SU-DHL-6 (cell line): ENCODE measurements at regions not wholly inside any gene's neighbourhood (a gene's known extent, or its start where the extent isn't known, plus 50 kb on each side); places are given as distances from the start of the nearest gene placed in this dataset.

Experiments
- H2AFZ ChIP-seq: fragments of 200-600 bp; sonication (generic); 2 replicates; pipeline ENCODE4 v1.6.1; 2014; ENCODE audit warnings: low read depth, mild to moderate bottlenecking, moderate library complexity, mixed read lengths, antibody characterized with exemption, low read length; ENCODE audit not compliant: severe bottlenecking
- H3F3A ChIP-seq: fragments of 200-600 bp; shearing (Covaris generic); 2 replicates; pipeline ENCODE4 v1.6.0; 2016; ENCODE audit warnings: antibody characterized with exemption, mild to moderate bottlenecking; ENCODE audit not compliant: insufficient read depth
- H3K27ac ChIP-seq: fragments of 200-600 bp; sonication (generic); 2 replicates; pipeline ENCODE4 v1.5.1; 2016; ENCODE audit warnings: low read depth, mild to moderate bottlenecking, low read length, moderate library complexity, mixed read lengths
- H3K27me3 ChIP-seq: fragments of 200-600 bp; sonication (generic), shearing (Covaris generic); 2 replicates; pipeline ENCODE4 v1.6.0; 2014; ENCODE audit warnings: mild to moderate bottlenecking, low read length
- H3K36me3 ChIP-seq: fragments of 200-600 bp; sonication (generic); 2 replicates; pipeline ENCODE4 v1.6.1; 2014; ENCODE audit warnings: mild to moderate bottlenecking, low read length, mixed read lengths
- H3K4me2 ChIP-seq: fragments of 300-600, 200-600 bp; shearing (Covaris generic), sonication (generic); 2 replicates; pipeline ENCODE4 v1.6.0; 2014; ENCODE audit warnings: low read length, low read depth, mild to moderate bottlenecking; ENCODE audit not compliant: poor library complexity, severe bottlenecking
- H3K4me3 ChIP-seq: fragments of 200-600 bp; sonication (generic); 2 replicates; pipeline ENCODE4 v1.5.1; 2014; ENCODE audit warnings: antibody characterized with exemption, low read length, mild to moderate bottlenecking, mixed read lengths; ENCODE audit not compliant: insufficient read depth, poor library complexity, severe bottlenecking
- H3K79me2 ChIP-seq: fragments of 200-600 bp; sonication (generic); 2 replicates; pipeline ENCODE4 v1.6.1; 2014; ENCODE audit warnings: mild to moderate bottlenecking, low read length, moderate library complexity; ENCODE audit not compliant: insufficient read depth
- H3K9ac ChIP-seq: fragments of 200-600 bp; sonication (generic); 2 replicates; pipeline ENCODE4 v1.7.0; 2014; ENCODE audit warnings: mild to moderate bottlenecking, low read length
- H3K9me2 ChIP-seq: fragments of 200-600 bp; sonication (generic); replicated peaks from 2 replicates; pipeline ENCODE4 v1.6.1; 2014; ENCODE audit warnings: low read length; ENCODE audit not compliant: insufficient read depth
- H3K9me3 ChIP-seq: fragments of 200-600 bp; sonication (generic); 2 replicates; pipeline ENCODE4 v1.6.1; 2014; ENCODE audit warnings: low read length, mixed read lengths; ENCODE audit not compliant: insufficient read depth
- H4K20me1 ChIP-seq: fragments of 200-600 bp; sonication (generic); 2 replicates; pipeline ENCODE4 v1.6.1; 2014; ENCODE audit warnings: low read depth, mild to moderate bottlenecking, antibody characterized with exemption, low read length, moderate library complexity, mixed read lengths
- CTCF ChIP-seq: fragments of 200-600 bp; sonication (generic); IDR thresholded peaks from one replicate; pipeline ENCODE4 v1.5.1; 2017; ENCODE audit warnings: antibody characterized with exemption, mild to moderate bottlenecking, low read length, moderate library complexity; ENCODE audit not compliant: insufficient read depth, poor library complexity, severe bottlenecking
- EZH2phosphoT487 ChIP-seq: fragments of 200-600 bp; sonication (generic), shearing (Covaris generic); conservative IDR thresholded peaks from 2 replicates; pipeline ENCODE4 v1.6.1; 2018; ENCODE audit warnings: mild to moderate bottlenecking, antibody characterized with exemption, low read length, moderate library complexity, mixed read lengths

- no peaks in the 10 kb centered on the region for H4K20me1 ChIP-seq
- H3K4me3 ChIP-seq, result no peak overlapping the region
- no peaks in the 10 kb centered on the region; the same call in 1 of the 2 replicates for H3K36me3 ChIP-seq
- no peaks in the 10 kb centered on the region for H3F3A ChIP-seq
- H3K27ac ChIP-seq, result no peak overlapping the region
- H3K9me2 ChIP-seq, result no peaks in the 10 kb centered on the region
- no peaks in the 10 kb centered on the region for H3K27me3 ChIP-seq
- TF ChIP-seq CTCF (no peak), EZH2phosphoT487 (no peak)
- no peak overlapping the region for H3K4me2 ChIP-seq
- no peak overlapping the region for H2AFZ ChIP-seq
- no peaks in the 10 kb centered on the region for H3K9me3 ChIP-seq
- H3K9ac ChIP-seq, result no peak overlapping the region
- no peaks in the 10 kb centered on the region for H3K79me2 ChIP-seq
Observed at GRCh38 chr5:18805376-18805775, 1171.1 kb downstream of the TAF11L14 start.

GRCh38 chr5:18807256-18808149 is 1173.2 kb downstream of the TAF11L14 start:
- Histone ChIP-seq H4K20me1 (no peaks in the 10 kb centered on the region), H3K27ac (no peak overlapping the region), H3K4me2 (no peak overlapping the region), H3K4me3 (no peak overlapping the region), H3K79me2 (no peaks in the 10 kb centered on the region), H3K9me2 (no peaks in the 10 kb centered on the region), H3F3A (no peaks in the 10 kb centered on the region), H2AFZ (peak overlapping the region; percentile 20), H3K9me3 (no peaks in the 10 kb centered on the region), H3K9ac (no peak overlapping the region), H3K27me3 (no peaks in the 10 kb centered on the region), H3K36me3 (no peaks in the 10 kb centered on the region)
- TF ChIP-seq CTCF (no peak), EZH2phosphoT487 (no peak)

- H3K9ac ChIP-seq, result no peak overlapping the region
- no peak overlapping the region for H2AFZ ChIP-seq
- H4K20me1 ChIP-seq, result no peaks in the 10 kb centered on the region
- no peak overlapping the region for H3K27ac ChIP-seq
- no peak for TF ChIP-seq CTCF
- no peak for TF ChIP-seq EZH2phosphoT487
- H3K4me3 ChIP-seq, result no peak overlapping the region
- H3K9me3 ChIP-seq, result no peaks in the 10 kb centered on the region
- H3K9me2 ChIP-seq, result no peaks in the 10 kb centered on the region
- H3K36me3 ChIP-seq, result peaks cover 2% of the 10 kb centered on the region; the same call in 1 of the 2 replicates
- no peak overlapping the region for H3K4me2 ChIP-seq
- no peaks in the 10 kb centered on the region for H3K79me2 ChIP-seq
- no peaks in the 10 kb centered on the region for H3F3A ChIP-seq
- no peaks in the 10 kb centered on the region for H3K27me3 ChIP-seq
Observed at GRCh38 chr5:18811661-18812060, 1176.3 kb downstream of the CDH18 start.
